Left lung (tissue), 4 donors: ENCODE measurements at regions not wholly inside any gene's neighbourhood (a gene's known extent, or its start where the extent isn't known, plus 50 kb on each side); places are given as distances from the start of the nearest gene placed in this dataset.

Source experiments
- ATAC-seq: fragments of 200-7000 bp; cut with Tn5 transposase; one replicate; pipeline ENCODE4 v1.9.1; 2020; ENCODE audit warnings: moderate library complexity
- DNase-seq, 4 donors: peaks; one replicate each; pipeline ENCODE4 v3.0.0-alpha.2; 2013 to 2020
- H3K27ac ChIP-seq, 2 donors: fragments of 200-600 bp; sonication (generic) in 1 of 2; one replicate each; pipeline versions ENCODE4 v1.5.0 to v1.8.0; 2020 to 2021
- H3K27me3 ChIP-seq, 2 donors: fragments of 200-600 bp; sonication (generic) in 1 of 2; one replicate each; pipeline versions ENCODE4 v1.5.0 to v1.8.0; 2020 to 2021
- H3K36me3 ChIP-seq, 2 donors: fragments of 200-600 bp; sonication (generic) in 1 of 2; one replicate each; pipeline versions ENCODE4 v1.5.0 to v1.8.0; 2020 to 2021
- H3K4me1 ChIP-seq, 2 donors: fragments of 200-600 bp; one replicate each; pipeline ENCODE4 v1.8.0; 2021
- H3K4me3 ChIP-seq, 2 donors: fragments of 200-600 bp; sonication (generic) in 1 of 2; one replicate each; pipeline versions ENCODE4 v1.5.0 to v1.8.0; 2020 to 2021; ENCODE audit warnings: mild to moderate bottlenecking in 1 of 2
- H3K9me3 ChIP-seq, 2 donors: fragments of 200-600 bp; sonication (generic) in 1 of 2; one replicate each; pipeline versions ENCODE4 v1.5.0 to v1.8.0; 2020 to 2021
- intact Hi-C, 2 donors: fragments of 100-400 bp; cut with DNase I; formaldehyde crosslinking; loops; one replicate each; pipeline versions ENCODE4 v1.11.2 to v1.14.2; 2022
- TF ChIP-seq, protein P1 (sequence below), 2 donors: fragments of 200-600 bp; sonication (generic) in 1 of 2; IDR thresholded peaks; one replicate each; pipeline versions ENCODE4 v1.5.0 to v1.8.0; 2021; ENCODE audit warnings: antibody characterized with exemption in 2 of 2
- donor health status: DM: no; HTN: yes; CAD: no.
- donor health status: DM: no; HTN: no; CAD: no.

DNA sequence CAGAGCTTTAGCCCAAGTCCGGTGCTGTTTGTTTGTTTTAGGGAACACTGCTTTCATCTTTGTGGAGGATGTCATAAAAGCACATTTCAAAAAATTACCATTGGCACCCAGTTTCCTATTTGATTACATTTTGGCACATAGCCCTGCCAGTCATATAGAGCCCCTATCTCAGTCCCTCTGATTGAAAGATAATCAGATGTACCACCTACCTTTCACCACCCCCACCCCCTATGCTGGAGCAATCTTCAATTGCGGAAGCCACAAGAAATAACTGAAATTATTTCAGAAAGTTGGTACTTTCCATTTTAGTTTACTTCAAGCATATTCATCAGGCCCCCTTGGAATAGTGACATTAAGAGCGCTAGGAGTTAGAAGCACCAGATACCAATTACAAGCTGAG, 136.7 kb upstream of the RPL34 start:
- ATAC-seq (no peak), DNase-seq (no peak)
- Histone ChIP-seq H3K4me3 (no peak overlapping the region), H3K4me1 (no peaks in the 10 kb centered on the region), H3K9me3 (no peaks in the 10 kb centered on the region), H3K36me3 (no peaks in the 10 kb centered on the region), H3K27ac (no peak overlapping the region), H3K27me3 (no peaks in the 10 kb centered on the region)
- intact Hi-C loops: no loop called here
- TF ChIP-seq, protein P1, sequence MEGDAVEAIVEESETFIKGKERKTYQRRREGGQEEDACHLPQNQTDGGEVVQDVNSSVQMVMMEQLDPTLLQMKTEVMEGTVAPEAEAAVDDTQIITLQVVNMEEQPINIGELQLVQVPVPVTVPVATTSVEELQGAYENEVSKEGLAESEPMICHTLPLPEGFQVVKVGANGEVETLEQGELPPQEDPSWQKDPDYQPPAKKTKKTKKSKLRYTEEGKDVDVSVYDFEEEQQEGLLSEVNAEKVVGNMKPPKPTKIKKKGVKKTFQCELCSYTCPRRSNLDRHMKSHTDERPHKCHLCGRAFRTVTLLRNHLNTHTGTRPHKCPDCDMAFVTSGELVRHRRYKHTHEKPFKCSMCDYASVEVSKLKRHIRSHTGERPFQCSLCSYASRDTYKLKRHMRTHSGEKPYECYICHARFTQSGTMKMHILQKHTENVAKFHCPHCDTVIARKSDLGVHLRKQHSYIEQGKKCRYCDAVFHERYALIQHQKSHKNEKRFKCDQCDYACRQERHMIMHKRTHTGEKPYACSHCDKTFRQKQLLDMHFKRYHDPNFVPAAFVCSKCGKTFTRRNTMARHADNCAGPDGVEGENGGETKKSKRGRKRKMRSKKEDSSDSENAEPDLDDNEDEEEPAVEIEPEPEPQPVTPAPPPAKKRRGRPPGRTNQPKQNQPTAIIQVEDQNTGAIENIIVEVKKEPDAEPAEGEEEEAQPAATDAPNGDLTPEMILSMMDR (IDR thresholded peaks at IDR 0.05): no peak

DNA sequence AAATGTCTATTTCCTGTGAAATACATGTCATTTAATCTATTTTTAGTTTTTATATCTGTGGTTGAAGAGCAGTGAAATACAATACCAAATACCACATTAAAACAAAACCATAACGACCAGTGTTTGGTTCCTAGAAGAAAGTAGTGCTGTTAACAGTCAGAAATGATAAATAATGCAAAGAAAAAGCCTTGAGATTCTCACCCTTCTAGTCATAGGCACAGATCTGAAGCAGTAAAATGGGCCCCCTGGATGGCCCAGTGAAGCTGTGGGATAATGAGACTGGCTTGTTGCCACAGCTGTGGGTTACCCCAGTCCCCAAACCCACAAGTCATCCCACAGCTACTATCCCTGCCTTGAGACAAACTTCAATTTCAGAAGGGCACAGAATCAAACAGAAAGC, 137.3 kb upstream of the RPL34 start:
- intact Hi-C loops: no loop called here
- Histone ChIP-seq H3K4me1 (no peaks in the 10 kb centered on the region), H3K4me3 (no peak overlapping the region), H3K27me3 (no peaks in the 10 kb centered on the region), H3K27ac (no peak overlapping the region), H3K36me3 (no peaks in the 10 kb centered on the region), H3K9me3 (no peaks in the 10 kb centered on the region)
- ATAC-seq (no peak), DNase-seq (no peak)
- TF ChIP-seq, protein P1 (IDR thresholded peaks at IDR 0.05): no peak

DNA sequence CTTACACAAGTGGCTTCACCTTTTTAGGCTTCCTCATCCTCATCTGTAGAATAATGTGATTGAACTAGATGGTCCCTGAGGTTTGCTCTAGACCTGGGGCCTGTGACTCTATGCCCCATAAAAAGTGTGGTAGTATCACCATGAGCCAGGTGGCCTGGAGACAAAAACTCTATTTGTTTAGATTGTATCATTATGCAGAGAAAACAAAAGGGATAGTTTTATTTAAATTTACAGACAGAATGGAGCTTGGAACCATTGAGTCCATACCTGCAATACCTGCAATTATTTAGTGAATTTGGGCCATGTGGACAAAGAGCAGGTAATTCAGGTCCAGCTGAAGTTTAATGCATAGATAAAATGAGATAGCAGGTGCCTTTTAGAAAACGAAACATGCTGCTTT, 139.5 kb upstream of the RPL34 start:
- no peak for DNase-seq
- H3K27me3 ChIP-seq: no peaks in the 10 kb centered on the region
- no peaks in the 10 kb centered on the region for H3K4me1 ChIP-seq
- no peak overlapping the region for H3K27ac ChIP-seq
- H3K9me3 ChIP-seq: no peaks in the 10 kb centered on the region
- H3K36me3 ChIP-seq: no peaks in the 10 kb centered on the region
- TF ChIP-seq, protein P1 (IDR thresholded peaks at IDR 0.05): no peak
- no peak for ATAC-seq
- intact Hi-C loops: no loop called here
- H3K4me3 ChIP-seq: no peak overlapping the region

DNA sequence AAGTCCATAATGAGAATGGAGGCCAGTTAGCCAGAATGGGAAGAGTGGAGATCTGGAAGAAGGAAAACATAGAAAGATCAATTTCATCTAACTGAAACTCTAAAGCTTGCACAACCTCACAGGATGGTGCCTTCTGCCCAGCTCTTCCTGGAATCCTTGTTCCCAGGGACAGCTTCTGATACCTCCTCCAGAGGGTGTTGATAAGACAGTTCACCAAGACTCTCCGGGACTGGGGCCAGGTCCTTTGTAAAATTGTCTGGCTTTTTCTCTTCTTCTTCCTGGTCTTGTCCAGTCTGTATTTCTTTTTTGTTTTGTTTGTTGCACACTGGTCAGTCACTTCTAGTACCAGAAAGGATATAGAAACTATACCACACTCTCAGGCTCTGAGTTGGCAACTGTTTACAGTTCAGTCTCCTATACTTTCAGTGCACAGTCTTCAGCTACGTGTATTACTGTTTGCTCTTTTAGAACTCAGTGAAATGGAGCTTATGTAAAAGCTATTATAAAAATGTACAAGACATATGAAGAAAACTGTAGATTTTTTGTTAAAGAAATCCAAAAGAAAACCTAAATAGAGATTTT, 142.8 kb upstream of the RPL34 start:
- Histone ChIP-seq H3K4me3 (no peak overlapping the region), H3K9me3 (no peaks in the 10 kb centered on the region), H3K36me3 (no peaks in the 10 kb centered on the region), H3K4me1 (no peaks in the 10 kb centered on the region), H3K27ac (no peak overlapping the region), H3K27me3 (no peaks in the 10 kb centered on the region)
- intact Hi-C loops: no loop called here
- TF ChIP-seq, protein P1 (IDR thresholded peaks at IDR 0.05): no peak
- no peak for ATAC-seq
- no peak for DNase-seq

DNA sequence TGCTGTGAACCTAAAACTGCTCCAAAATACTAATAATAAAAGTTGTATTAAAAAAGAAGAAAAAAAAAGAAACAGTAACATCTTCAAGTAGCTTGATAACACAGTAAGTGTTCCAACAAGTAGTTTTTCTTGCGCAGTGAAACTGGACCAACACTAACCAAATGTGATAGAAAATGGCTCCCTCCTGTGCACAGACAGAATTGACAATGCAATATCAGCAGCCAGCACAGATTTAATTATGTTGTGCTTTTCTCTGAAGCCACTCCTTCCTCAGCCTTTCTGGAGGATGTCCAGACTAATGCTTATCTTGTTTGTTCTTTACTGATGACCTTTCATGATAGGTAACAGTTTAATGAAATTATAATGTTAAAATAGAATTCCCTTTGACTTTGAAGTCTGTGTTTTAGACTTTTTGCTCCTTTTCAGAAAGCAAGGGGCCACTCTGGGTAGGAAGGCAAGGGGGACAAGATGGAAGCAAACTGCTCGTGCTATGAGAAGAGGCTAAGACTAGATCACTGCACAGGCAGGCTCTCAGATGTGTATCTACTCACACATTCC, 147.1 kb upstream of the RPL34 start:
- H3K36me3 ChIP-seq: no peaks in the 10 kb centered on the region
- ATAC-seq (peak; percentile 29), DNase-seq (peak in 1 of 4 donors; percentile 32)
- H3K27me3 ChIP-seq: no peaks in the 10 kb centered on the region
- H3K4me1 ChIP-seq: no peaks in the 10 kb centered on the region
- no peaks in the 10 kb centered on the region for H3K9me3 ChIP-seq
- no peak overlapping the region for H3K4me3 ChIP-seq
- intact Hi-C loops: no loop called here
- TF ChIP-seq, protein P1 (IDR thresholded peaks at IDR 0.05): no peak
- H3K27ac ChIP-seq: no peak overlapping the region
